Stimulated activated CD4-positive, alpha-beta T cell treated with anti-CD3 and anti-CD28 coated beads, TNF-alpha, amount 100 ng/mL, for 4 hours (primary cell): ENCODE measurements at regions not wholly inside any gene's neighbourhood (a gene's known extent, or its start where the extent isn't known, plus 50 kb on each side); places are given as distances from the start of the nearest gene placed in this dataset.

Experiments used
- DNase-seq, 3 experiments: peaks; one replicate each; pipeline ENCODE4 v3.0.0-alpha.2; 2020; ENCODE audit warnings: low read depth in 3 of 3

- no peak for DNase-seq
Observed at GRCh38 chr17:68660302-68660701, 59.1 kb upstream of the FAM20A start.

- DNase-seq: no peak
Observed at GRCh38 chr17:68658999-68659780, 58.0 kb upstream of the FAM20A start.

- DNase-seq: no peak
Observed at GRCh38 chr17:68657576-68657975, 56.4 kb upstream of the FAM20A start.

- DNase-seq: no peak
Observed at GRCh38 chr17:68657166-68657565, 56.0 kb upstream of the FAM20A start.

- DNase-seq: no peak
Observed at GRCh38 chr17:68656666-68657065, 55.5 kb upstream of the FAM20A start.
